ENCODE measurements at regions not wholly inside any gene's neighbourhood (a gene's known extent, or its start where the extent isn't known, plus 50 kb on each side); places are given as distances from the start of the nearest gene placed in this dataset.

- TF ChIP-seq SP1 (IDR thresholded peaks at IDR 0.05) (no peak), LEF1 (IDR thresholded peaks at IDR 0.05; ENCODE audit: borderline replicate concordance) (no peak), CTBP1 (IDR thresholded peaks at IDR 0.05; ENCODE audit: borderline replicate concordance) (no peak), FOXM1 (IDR thresholded peaks at IDR 0.05; ENCODE audit: borderline replicate concordance) (no peak)
Measured at GRCh38 chr18:38077229-38077628, 511.6 kb upstream of the CELF4 start.

Measured in HEK293T (cell line).